HG03280 (cell line): ENCODE measurements at regions not wholly inside any gene's neighbourhood (a gene's known extent, or its start where the extent isn't known, plus 50 kb on each side); places are given as distances from the start of the nearest gene placed in this dataset.
"Not testable (repeated sequence)": the region's sequence is repeated elsewhere in the genome, so short reads cannot be mapped to it uniquely, and the experiment has no call there.

Experiments
- ATAC-seq: cut with Tn5 transposase; IDR thresholded peaks from one replicate; pipeline ENCODE4 v1.9.1; 2021; ENCODE audit warnings: mild to moderate bottlenecking, moderate library complexity; ENCODE audit not compliant: unreplicated experiment

DNA sequence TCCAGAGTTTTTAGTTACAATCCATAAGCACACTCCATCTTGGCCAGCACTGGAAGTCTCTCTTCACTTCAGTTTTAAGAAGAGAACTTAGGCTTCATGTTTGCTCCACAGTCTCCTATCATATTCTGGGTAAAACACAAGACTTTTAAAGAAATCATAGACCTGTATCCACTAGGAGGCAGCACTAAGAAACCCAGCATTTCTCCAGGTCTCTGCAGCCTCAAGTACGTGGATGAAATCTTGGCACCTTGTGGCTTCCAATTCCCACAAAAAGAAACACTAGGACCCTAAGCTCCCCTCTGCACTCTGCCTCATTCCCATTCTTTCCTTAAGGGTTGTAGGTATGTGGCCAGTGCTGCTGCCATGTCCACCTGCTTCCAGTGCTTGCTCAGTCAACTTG, 367.3 kb upstream of the CASK start:
- ATAC-seq, result no peak

GRCh38 chrX:42289492-42290385, 366.4 kb upstream of the CASK start:
- no peak for ATAC-seq

GRCh38 chrX:42285681-42286080, 362.3 kb upstream of the CASK start:
- ATAC-seq, result not testable (repeated sequence)

DNA sequence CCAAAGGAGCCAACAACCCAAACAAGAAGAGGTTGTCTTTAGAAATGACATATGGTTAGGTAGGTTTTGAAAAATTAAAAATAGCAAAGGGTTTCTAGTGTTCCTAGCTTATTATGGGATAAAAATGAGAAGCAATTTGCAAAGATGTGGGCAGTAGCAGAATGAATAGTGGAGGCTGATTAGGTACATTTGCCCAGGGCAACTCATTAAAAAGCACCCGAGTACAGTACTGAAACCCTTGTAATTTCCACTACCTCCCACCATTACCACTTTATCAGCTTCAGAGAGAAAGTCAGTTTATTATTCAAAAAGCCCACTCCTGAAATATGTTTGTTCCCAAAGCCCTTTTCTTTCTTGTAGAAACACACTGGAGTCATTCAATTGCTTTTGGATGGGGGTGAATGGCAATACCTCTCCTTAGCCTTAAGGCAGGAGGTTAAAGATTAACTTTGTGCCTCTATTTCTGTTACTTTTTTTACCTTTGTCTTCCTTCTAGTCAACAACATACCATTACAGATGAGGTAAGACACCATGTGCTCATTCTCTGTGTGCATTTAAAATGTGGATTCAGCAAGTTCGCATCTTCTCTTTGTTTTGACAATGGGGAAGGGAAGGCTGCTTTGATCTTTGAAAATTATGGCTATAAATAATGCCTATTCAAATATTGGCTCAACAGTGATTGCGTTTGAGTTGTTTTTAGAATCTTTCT, 353.8 kb upstream of the CASK start:
- no peak for ATAC-seq

- ATAC-seq, result no peak
Measured at GRCh38 chrX:42274151-42274550, 350.8 kb upstream of the CASK start.

DNA sequence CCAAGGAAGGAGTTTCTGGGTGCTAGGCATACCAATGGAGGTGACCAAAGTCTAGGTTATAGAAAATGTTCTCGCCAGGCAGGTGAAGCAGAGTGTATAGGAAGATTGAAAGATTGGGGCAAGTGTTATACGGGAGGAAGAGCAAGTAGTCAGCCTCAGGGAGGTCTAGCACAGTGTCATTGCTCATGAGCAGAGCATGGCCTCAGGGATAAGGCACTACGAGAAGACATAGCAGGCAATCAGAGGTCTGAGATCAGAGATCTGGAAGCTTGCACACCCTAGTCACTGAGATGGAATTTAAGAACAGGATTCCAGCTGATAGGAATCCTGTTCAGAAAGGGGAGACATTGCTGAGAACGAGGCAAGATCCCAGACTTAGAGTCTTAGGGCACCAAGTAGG, 350.0 kb upstream of the CASK start:
- ATAC-seq, result no peak

DNA sequence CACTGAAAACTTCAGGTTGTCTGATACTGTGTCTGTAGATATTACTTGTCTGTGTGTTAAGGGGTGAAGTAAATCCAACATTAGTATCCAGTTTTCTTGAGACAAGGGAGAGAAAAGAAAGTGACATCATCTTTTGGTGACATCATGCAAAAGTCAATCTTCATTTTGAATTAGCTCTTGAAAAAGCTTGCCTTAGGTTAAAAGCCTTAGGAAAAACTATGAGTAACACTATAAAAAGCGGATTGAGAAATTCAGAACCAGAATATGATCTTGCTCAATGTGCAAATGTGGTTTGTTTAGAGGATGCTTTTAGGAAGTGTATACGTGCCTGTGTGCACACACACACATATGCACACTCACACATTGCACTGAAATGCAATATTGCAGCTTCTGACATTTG, 345.8 kb upstream of the CASK start:
- ATAC-seq, result no peak

GRCh38 chrX:42260854-42261253, 337.5 kb upstream of the CASK start:
- no peak for ATAC-seq

DNA sequence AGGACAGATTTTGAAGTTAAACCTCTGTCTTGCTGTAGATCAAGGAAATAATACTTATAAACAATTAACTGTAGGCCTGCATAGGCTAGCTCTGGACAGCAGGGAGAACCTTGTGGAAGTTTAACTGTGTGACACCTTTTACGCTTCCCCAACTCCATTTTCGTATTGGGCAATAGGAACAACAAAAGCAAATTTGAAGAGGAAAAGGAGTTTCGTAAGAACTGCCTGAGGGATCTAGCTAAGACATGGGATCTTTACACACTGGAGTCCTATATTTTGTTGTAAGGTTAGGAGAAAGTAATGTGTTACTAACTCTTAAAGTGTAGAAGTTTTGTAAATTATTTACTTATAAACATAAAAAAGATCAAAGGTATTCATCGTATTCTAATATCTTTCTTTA, 324.9 kb upstream of the CASK start:
- no peak for ATAC-seq

DNA sequence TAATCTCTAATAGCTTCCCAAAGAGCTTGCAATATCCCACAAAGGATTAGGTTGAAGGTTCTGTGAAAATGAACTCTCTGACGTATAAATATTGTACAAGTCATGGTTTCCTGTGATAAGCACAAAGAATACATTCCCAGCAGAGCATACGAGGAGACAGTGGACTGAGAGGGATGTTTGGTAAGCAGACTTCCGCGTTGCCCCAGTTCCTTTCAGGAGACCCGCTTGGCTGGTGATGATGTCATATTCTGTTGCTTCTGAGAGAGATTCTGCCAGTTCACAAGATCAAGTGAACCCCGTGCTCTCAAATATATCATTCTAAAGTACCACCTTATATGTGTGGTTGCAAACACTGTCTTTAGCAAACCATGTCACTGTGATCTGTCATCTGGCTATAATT, 323.9 kb upstream of the CASK start:
- no peak for ATAC-seq

- ATAC-seq, result no peak
Measured at GRCh38 chrX:42246814-42247213, 323.5 kb upstream of the CASK start.

- no peak for ATAC-seq
Measured at GRCh38 chrX:42242004-42242403, 318.6 kb upstream of the CASK start.

- no peak for ATAC-seq
Measured at GRCh38 chrX:42241421-42241820, 318.1 kb upstream of the CASK start.

DNA sequence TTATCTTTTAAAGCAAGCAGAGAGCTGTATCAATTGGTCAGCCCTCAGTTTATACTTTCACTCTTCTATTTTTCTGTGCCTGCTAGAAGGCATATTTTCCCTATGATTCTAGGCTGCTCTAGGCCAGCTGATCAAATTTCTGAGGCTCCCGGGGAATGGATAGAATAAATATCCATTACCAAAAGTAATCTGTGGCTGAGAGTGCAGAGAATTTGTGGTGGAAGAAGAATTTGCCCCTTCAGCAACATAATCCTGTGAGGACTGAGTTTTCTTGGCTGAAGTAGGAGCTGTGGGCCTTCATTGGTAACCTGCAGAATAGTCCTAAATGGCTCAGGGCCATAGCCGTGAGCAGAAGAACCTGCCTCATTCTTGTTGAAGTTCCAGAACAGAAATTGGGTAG, 314.6 kb upstream of the CASK start:
- no peak for ATAC-seq

GRCh38 chrX:42229533-42229932, 306.2 kb upstream of the CASK start:
- no peak for ATAC-seq

DNA sequence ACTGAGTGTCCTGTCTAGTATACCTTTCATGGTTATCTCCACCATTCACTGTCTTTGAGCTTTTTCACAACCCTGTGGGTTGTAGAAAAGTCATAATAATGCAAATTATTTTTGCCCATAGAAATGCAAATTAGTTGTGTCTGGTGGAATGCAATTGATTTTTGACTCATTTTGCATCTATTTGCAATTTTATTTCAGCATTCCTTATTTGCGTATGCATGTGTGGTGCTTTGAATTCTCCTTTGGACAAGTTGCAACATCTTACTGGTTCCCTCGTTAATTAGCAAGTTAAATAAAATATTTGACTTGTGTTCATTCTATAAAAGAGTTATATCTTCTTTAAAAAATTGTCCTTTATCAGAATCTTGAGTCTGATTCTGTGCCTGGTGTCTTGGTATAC, 297.3 kb upstream of the CASK start:
- no peak for ATAC-seq

DNA sequence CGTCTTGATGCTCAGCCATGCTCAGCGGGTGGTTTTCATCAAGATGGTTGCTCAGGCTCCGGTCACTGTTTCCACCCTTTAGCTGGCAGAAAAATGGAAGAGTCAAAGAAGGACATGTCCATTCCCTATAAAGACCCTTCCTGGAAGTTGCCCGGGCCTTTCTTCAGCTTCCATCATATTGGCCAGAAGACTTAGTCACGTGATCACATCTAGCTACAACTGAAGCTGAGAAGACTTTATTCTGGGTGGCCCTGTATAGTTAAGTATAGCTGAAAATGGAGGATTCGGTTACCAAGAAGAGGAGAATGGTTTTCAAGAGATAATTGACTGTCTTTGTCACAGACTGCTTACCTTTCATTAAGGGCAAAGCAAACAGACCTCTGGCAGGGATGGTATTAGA, 296.7 kb upstream of the CASK start:
- ATAC-seq, result no peak

DNA sequence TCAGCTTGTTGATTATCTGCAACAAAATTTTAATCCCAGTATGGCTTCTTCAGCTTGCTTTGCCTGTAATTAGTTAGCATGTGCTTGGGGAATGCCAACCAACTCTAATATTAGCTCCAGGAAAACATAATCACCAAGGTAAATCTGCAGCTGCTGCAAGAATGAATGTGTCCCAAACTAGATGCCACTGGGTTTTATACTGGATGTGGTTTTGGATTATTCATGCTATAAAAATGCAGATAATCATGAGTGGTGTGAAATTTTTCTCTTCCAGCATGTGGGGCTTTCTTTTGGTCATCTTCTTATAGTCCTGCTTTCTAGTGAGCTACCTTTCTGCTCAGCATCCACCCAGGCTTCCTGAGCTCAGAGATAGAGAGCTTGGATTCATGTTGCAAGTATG, 295.9 kb upstream of the CASK start:
- ATAC-seq, result no peak

DNA sequence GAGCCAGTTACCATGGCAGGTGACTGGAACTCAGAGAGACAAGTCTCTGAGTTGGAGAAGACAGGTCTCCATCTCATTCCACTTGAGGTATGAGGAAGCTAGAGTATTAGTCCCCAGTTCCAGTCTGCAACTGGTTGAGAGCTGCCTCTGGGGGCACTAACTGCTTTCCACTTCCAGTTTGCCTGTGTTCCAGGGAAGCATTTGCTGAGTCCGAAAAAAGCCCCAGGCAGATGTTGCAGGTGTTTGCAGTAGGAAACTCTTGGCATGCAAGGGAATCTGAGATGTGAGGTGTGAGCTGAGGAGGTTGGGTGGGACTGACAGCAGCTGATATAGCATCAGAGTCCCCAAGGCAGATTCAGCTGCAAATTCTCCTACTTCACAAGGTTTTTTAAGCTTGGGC, 272.2 kb upstream of the CASK start:
- no peak for ATAC-seq

- ATAC-seq, result no peak
Measured at GRCh38 chrX:42189576-42189975, 266.2 kb upstream of the CASK start.

- ATAC-seq, result no peak
Measured at GRCh38 chrX:42188730-42189129, 265.4 kb upstream of the CASK start.

DNA sequence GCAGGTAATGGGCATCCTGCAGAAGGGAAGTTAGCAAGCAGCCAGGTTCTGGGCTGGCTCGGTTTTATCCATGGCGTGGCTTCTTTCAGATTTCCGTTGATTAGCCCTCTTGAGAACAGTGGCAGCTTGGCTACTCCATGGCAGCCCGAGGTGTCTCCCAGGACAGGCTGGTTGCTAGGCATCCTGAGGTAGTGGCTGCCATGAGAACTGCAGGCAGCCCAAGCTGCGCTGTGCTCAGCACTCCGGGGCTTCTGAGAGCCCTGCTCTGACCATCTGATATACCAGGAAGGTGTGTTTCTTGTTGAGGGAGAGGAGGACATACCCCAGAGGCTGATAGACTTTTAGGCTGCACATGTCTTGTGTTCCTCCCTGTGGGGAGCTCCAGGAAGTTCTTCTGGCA, 253.4 kb upstream of the CASK start:
- ATAC-seq, result no peak
